Neural cell (in vitro differentiated cells): ENCODE measurements at regions not wholly inside any gene's neighbourhood (a gene's known extent, or its start where the extent isn't known, plus 50 kb on each side); places are given as distances from the start of the nearest gene placed in this dataset.

Experiments used
- H2AFZ ChIP-seq: fragments of 200-600, 300-800 bp; sonication (generic), shearing (Covaris generic); 2 replicates; pipeline ENCODE4 v1.6.0; 2014; ENCODE audit warnings: low read depth, mild to moderate bottlenecking, antibody characterized with exemption, low read length, moderate library complexity
- H3F3A ChIP-seq: fragments of 200-600 bp; shearing (Covaris generic); 2 replicates; pipeline ENCODE4 v1.6.1; 2016; ENCODE audit warnings: mild to moderate bottlenecking, moderate library complexity, mixed read lengths, antibody characterized with exemption, low read length; ENCODE audit not compliant: insufficient read depth, poor library complexity, severe bottlenecking
- H3K27ac ChIP-seq: fragments of 200-600, 300-800 bp; sonication (generic), shearing (Covaris generic); 2 replicates; pipeline ENCODE4 v1.5.1; 2014; ENCODE audit warnings: mild to moderate bottlenecking, low read length, moderate library complexity
- H3K27me3 ChIP-seq: fragments of 300-800, 200-600 bp; sonication (generic), shearing (Covaris generic); 2 replicates; pipeline ENCODE4 v1.6.0; 2014; ENCODE audit warnings: mild to moderate bottlenecking, low read depth, low read length, moderate library complexity; ENCODE audit not compliant: insufficient read depth
- H3K36me3 ChIP-seq: fragments of 300-800, 200-600 bp; sonication (generic), shearing (Covaris generic); 2 replicates; pipeline ENCODE4 v1.5.1; 2014; ENCODE audit warnings: mild to moderate bottlenecking, antibody characterized with exemption, low read length, moderate library complexity; ENCODE audit not compliant: insufficient read depth
- H3K4me2 ChIP-seq: fragments of 300-800, 200-600 bp; sonication (generic), shearing (Covaris generic); 2 replicates; pipeline ENCODE4 v1.6.0; 2014; ENCODE audit warnings: mild to moderate bottlenecking, low read length
- H3K4me3 ChIP-seq: fragments of 300-800, 200-600 bp; sonication (generic), shearing (Covaris generic); 2 replicates; pipeline ENCODE4 v1.5.1; 2014; ENCODE audit warnings: mild to moderate bottlenecking, low read length, moderate library complexity
- H3K79me2 ChIP-seq: fragments of 200-600 bp; shearing (Covaris generic); replicated peaks from 2 replicates; pipeline ENCODE4 v1.6.0; 2014; ENCODE audit warnings: mild to moderate bottlenecking, low read length, moderate library complexity; ENCODE audit not compliant: insufficient read depth
- H3K9ac ChIP-seq: fragments of 300-800, 200-600 bp; sonication (generic), shearing (Covaris generic); 2 replicates; pipeline ENCODE4 v1.6.1; 2016; ENCODE audit warnings: mild to moderate bottlenecking, low read length, mixed read lengths
- H3K9me2 ChIP-seq: fragments of 200-600 bp; shearing (Covaris generic); 2 replicates; pipeline ENCODE4 v1.6.1; 2016; ENCODE audit warnings: mild to moderate bottlenecking, low read length, mixed read lengths; ENCODE audit not compliant: insufficient read depth
- H3K9me3 ChIP-seq: fragments of 200-600, 300-800 bp; sonication (generic), shearing (Covaris generic); 2 replicates; pipeline ENCODE4 v1.6.1; 2016; ENCODE audit warnings: mild to moderate bottlenecking, mixed run types, low read length, moderate library complexity, mixed read lengths
- H4K20me1 ChIP-seq: fragments of 200-600 bp; shearing (Covaris generic); 2 replicates; pipeline ENCODE4 v1.6.1; 2016; ENCODE audit warnings: mild to moderate bottlenecking, mixed run types; ENCODE audit not compliant: insufficient read depth
- EP300 ChIP-seq: fragments of 450-650 bp; conservative IDR thresholded peaks from 2 replicates; pipeline ENCODE4 v1.6.1; 2014; ENCODE audit warnings: antibody characterized with exemption, mild to moderate bottlenecking, moderate library complexity; ENCODE audit not compliant: poor library complexity, severe bottlenecking
- EZH2 ChIP-seq: fragments of 200-600, 300-800 bp; shearing (Covaris generic), sonication (generic); IDR thresholded peaks from 2 replicates; pipeline ENCODE4 v1.6.1; 2014; ENCODE audit warnings: antibody characterized with exemption, low read length, borderline replicate concordance, mild to moderate bottlenecking; ENCODE audit not compliant: insufficient read depth, poor library complexity, severe bottlenecking
- MXI1 ChIP-seq: fragments of 450-650 bp; conservative IDR thresholded peaks from 2 replicates; pipeline ENCODE4 v1.6.1; 2014; ENCODE audit warnings: antibody characterized with exemption, mild to moderate bottlenecking; ENCODE audit not compliant: poor library complexity, severe bottlenecking
- POLR2AphosphoS5 ChIP-seq: IDR thresholded peaks from 2 replicates; pipeline ENCODE4 v1.6.1; 2012
- RAD21 ChIP-seq: fragments of 450-650 bp; conservative IDR thresholded peaks from 2 replicates; pipeline ENCODE4 v1.6.1; 2014; ENCODE audit warnings: antibody characterized with exemption, mild to moderate bottlenecking, moderate library complexity
- SMC3 ChIP-seq: fragments of 450-650 bp; conservative IDR thresholded peaks from 2 replicates; pipeline ENCODE4 v1.6.1; 2014; ENCODE audit warnings: antibody characterized with exemption, mild to moderate bottlenecking, moderate library complexity; ENCODE audit not compliant: poor library complexity
- TAF1 ChIP-seq: IDR thresholded peaks from 2 replicates; pipeline ENCODE4 v1.6.1; 2012; ENCODE audit warnings: low read depth
- TF ChIP-seq, protein P1 (sequence below): fragments of 450-650 bp; IDR thresholded peaks from 2 replicates; pipeline ENCODE4 v1.5.1; 2014; ENCODE audit warnings: antibody characterized with exemption, mild to moderate bottlenecking, moderate library complexity; ENCODE audit not compliant: poor library complexity, severe bottlenecking
- TF ChIP-seq, protein P2 (sequence below): IDR thresholded peaks from 2 replicates; pipeline ENCODE4 v1.6.1; 2012; ENCODE audit warnings: borderline replicate concordance

DNA sequence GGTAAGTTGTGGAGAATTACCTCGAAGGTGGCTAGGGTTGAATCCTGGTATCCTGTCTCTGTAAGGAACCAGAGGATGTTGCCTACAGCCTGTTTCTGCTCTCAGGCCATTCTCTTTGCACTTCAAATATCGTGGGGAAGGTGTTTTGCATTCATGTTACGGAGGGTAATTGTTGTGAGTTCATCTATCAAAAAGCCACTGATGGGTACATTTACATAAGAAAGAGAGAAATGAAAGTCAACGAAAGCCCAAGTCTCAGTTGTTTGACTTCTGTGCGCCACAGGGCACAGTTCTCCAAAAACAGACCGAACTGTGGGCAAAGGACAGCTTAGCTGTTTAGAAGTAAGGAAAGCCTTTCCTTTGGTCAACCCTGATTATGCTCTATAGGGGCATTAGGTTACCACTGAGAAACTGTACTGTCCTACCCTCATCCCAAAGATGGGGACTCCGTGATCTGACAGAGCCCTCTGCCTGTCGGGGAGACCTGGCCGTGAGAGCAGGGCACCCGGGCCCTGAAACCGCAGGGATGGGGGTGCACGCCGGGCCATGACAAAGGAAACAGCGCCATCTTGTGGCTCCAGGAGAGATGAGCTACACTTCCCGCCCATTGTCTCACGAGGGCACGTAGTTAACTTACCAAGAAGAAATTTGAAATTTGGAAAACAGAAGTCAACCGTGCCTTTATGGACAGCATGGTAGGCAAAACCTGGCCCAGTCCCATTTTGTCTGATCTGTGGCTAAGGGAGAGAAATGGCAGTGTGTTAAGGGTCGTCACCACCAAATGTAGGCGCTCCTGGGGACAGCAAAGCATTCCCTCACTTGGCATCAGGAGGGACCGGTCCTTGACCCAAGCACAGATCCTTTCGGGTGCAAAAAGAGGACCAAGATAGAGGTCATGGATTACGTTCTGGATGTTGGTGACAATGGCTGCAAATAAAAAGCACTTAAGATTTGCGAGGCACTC, 74.5 kb upstream of the DYNLRB2 start:
- H2AFZ ChIP-seq, result no peak overlapping the region

DNA sequence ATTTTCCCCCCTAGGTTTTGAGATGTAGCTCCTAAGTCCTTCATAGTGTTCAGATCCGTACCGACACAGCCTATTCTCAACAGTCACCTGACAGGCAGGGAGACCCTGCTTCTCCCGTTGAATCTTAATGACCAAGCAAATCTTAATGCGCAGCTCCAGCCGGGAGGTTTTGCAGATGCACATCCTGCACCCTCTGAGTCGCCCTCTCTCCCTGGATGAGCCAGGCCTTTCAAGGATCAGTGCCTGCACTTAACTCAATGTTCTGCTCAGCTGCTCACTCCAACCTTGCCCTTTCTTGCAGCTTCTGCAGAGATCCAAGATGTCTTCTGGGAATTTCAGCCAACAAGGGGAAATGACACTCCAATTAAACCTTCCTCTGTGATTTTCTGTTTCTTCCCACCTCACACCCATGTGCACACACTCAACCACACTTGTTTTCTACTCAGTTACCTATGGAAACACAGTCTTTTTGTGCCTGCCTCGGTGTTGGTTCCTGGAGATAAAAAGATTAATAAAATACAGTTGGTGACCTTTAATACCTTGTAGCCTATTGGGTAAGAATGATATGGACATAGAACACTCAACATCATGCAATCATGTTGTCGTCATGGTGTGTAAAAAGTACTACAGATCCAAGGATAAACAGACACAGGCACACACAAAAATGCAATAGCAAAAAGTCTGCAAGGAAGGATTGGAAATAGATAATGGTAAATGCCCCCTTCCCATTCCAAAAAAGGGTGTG, 76.9 kb upstream of the DYNLRB2 start:
- H3K79me2 ChIP-seq, result no peaks in the 10 kb centered on the region
- no peak overlapping the region for H3K4me2 ChIP-seq
- H4K20me1 ChIP-seq, result no peaks in the 10 kb centered on the region
- H3K9me3 ChIP-seq, result no peaks in the 10 kb centered on the region
- H3K9me2 ChIP-seq, result no peaks in the 10 kb centered on the region
- no peaks in the 10 kb centered on the region for H3K36me3 ChIP-seq
- no peaks in the 10 kb centered on the region for H3F3A ChIP-seq
- no peak overlapping the region for H3K4me3 ChIP-seq
- H3K9ac ChIP-seq, result no peak overlapping the region
- H2AFZ ChIP-seq, result no peak overlapping the region
- no peaks in the 10 kb centered on the region for H3K27me3 ChIP-seq
- no peak overlapping the region for H3K27ac ChIP-seq
- no peak for TF ChIP-seq SMC3
- no peak for TF ChIP-seq POLR2AphosphoS5
- no peak for TF ChIP-seq RAD21
- TF ChIP-seq, protein P1, sequence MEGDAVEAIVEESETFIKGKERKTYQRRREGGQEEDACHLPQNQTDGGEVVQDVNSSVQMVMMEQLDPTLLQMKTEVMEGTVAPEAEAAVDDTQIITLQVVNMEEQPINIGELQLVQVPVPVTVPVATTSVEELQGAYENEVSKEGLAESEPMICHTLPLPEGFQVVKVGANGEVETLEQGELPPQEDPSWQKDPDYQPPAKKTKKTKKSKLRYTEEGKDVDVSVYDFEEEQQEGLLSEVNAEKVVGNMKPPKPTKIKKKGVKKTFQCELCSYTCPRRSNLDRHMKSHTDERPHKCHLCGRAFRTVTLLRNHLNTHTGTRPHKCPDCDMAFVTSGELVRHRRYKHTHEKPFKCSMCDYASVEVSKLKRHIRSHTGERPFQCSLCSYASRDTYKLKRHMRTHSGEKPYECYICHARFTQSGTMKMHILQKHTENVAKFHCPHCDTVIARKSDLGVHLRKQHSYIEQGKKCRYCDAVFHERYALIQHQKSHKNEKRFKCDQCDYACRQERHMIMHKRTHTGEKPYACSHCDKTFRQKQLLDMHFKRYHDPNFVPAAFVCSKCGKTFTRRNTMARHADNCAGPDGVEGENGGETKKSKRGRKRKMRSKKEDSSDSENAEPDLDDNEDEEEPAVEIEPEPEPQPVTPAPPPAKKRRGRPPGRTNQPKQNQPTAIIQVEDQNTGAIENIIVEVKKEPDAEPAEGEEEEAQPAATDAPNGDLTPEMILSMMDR, result no peak
- TF ChIP-seq, protein P2, sequence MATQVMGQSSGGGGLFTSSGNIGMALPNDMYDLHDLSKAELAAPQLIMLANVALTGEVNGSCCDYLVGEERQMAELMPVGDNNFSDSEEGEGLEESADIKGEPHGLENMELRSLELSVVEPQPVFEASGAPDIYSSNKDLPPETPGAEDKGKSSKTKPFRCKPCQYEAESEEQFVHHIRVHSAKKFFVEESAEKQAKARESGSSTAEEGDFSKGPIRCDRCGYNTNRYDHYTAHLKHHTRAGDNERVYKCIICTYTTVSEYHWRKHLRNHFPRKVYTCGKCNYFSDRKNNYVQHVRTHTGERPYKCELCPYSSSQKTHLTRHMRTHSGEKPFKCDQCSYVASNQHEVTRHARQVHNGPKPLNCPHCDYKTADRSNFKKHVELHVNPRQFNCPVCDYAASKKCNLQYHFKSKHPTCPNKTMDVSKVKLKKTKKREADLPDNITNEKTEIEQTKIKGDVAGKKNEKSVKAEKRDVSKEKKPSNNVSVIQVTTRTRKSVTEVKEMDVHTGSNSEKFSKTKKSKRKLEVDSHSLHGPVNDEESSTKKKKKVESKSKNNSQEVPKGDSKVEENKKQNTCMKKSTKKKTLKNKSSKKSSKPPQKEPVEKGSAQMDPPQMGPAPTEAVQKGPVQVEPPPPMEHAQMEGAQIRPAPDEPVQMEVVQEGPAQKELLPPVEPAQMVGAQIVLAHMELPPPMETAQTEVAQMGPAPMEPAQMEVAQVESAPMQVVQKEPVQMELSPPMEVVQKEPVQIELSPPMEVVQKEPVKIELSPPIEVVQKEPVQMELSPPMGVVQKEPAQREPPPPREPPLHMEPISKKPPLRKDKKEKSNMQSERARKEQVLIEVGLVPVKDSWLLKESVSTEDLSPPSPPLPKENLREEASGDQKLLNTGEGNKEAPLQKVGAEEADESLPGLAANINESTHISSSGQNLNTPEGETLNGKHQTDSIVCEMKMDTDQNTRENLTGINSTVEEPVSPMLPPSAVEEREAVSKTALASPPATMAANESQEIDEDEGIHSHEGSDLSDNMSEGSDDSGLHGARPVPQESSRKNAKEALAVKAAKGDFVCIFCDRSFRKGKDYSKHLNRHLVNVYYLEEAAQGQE, result no peak
- TF ChIP-seq EZH2, result no peak
- no peak for TF ChIP-seq EP300

More for the DNA sequence above, 74.5 kb upstream of the DYNLRB2 start:
- H4K20me1 ChIP-seq, result no peaks in the 10 kb centered on the region
- H3K4me2 ChIP-seq, result no peak overlapping the region
- no peaks in the 10 kb centered on the region for H3K27me3 ChIP-seq
- H3K79me2 ChIP-seq, result no peaks in the 10 kb centered on the region
- TF ChIP-seq POLR2AphosphoS5 (no peak), TAF1 (no peak), RAD21 (peak; percentile 88), EP300 (no peak), MXI1 (no peak), SMC3 (peak; percentile 86), EZH2 (no peak)
- TF ChIP-seq, protein P2, result no peak
- TF ChIP-seq, protein P1, result peak; percentile 87
- no peak overlapping the region for H3K9ac ChIP-seq
- no peaks in the 10 kb centered on the region for H3F3A ChIP-seq
- H3K9me2 ChIP-seq, result no peaks in the 10 kb centered on the region
- no peak overlapping the region for H3K27ac ChIP-seq
- H3K36me3 ChIP-seq, result no peaks in the 10 kb centered on the region
- H3K4me3 ChIP-seq, result no peak overlapping the region
- H3K9me3 ChIP-seq, result no peaks in the 10 kb centered on the region
